ENCODE measurements at regions not wholly inside any gene's neighbourhood (a gene's known extent, or its start where the extent isn't known, plus 50 kb on each side); places are given as distances from the start of the nearest gene placed in this dataset.

GRCh38 chr15:81434851-81435250 is 60.8 kb upstream of the TMC3 start:
- TF ChIP-seq CTCF (IDR thresholded peaks at IDR 0.05; ENCODE audit: low read depth, low read length), result no peak
- no peak for TF ChIP-seq MYC (IDR thresholded peaks at IDR 0.05; ENCODE audit: low read depth, low read length)
- no peak for TF ChIP-seq POLR2A (IDR thresholded peaks at IDR 0.05; ENCODE audit: extremely low read depth, insufficient read length)
- TF ChIP-seq MAX (IDR thresholded peaks at IDR 0.05; ENCODE audit: low read depth, low read length), result no peak

Data from NB4 (cell line).